Calu3 (cell line): ENCODE measurements at regions not wholly inside any gene's neighbourhood (a gene's known extent, or its start where the extent isn't known, plus 50 kb on each side); places are given as distances from the start of the nearest gene placed in this dataset.

Experiments used
- BruUV-seq: library from RNA; stranded (reverse); fragments of 400-500 nt; replicated peaks from 2 replicates; lab custom pipeline; 2021; lab: Mats Ljungman, UMichigan
- CTCF ChIA-PET: fragments of 300-600 bp; sonication (Branson Sonifier 250); formaldehyde crosslinking; loops from one replicate; lab custom pipeline; 2022; ENCODE audit warnings: antibody characterized with exemption; lab: Charles Lee
- DNase-seq: peaks from one replicate; pipeline ENCODE4 v3.0.0; 2022
- H3K27ac Mint-ChIP-seq: one replicate; pipeline ENCODE4 v1.8.0; 2022; ENCODE audit warnings: mixed read lengths; ENCODE audit not compliant: unreplicated experiment
- H3K27me3 Mint-ChIP-seq: one replicate; pipeline ENCODE4 v1.8.0; 2022; ENCODE audit warnings: mixed read lengths; ENCODE audit not compliant: unreplicated experiment
- H3K36me3 Mint-ChIP-seq: one replicate; pipeline ENCODE4 v1.8.0; 2022; ENCODE audit warnings: mild to moderate bottlenecking, moderate library complexity, mixed read lengths; ENCODE audit not compliant: insufficient read depth, unreplicated experiment
- H3K4me1 Mint-ChIP-seq: one replicate; pipeline ENCODE4 v1.8.0; 2022; ENCODE audit warnings: mild to moderate bottlenecking, low read depth, mixed read lengths; ENCODE audit not compliant: unreplicated experiment
- H3K4me3 Mint-ChIP-seq: one replicate; pipeline ENCODE4 v1.8.0; 2022; ENCODE audit warnings: mild to moderate bottlenecking, low read depth, moderate library complexity, mixed read lengths; ENCODE audit not compliant: unreplicated experiment
- H3K9me3 Mint-ChIP-seq: one replicate; pipeline ENCODE4 v1.8.0; 2022; ENCODE audit warnings: low read depth, mixed read lengths; ENCODE audit not compliant: unreplicated experiment
- intact Hi-C: fragments of 100-400 bp; cut with micrococcal nuclease; formaldehyde crosslinking; loops from one replicate; pipeline ENCODE4 v1.10.0; 2022; ENCODE audit not compliant: unreplicated experiment
- TF ChIP-seq, protein P1 (sequence below): fragments of 200-600 bp; IDR thresholded peaks from one replicate; pipeline ENCODE4 v1.8.0; 2022; ENCODE audit warnings: antibody characterized with exemption; ENCODE audit not compliant: unreplicated experiment

DNA sequence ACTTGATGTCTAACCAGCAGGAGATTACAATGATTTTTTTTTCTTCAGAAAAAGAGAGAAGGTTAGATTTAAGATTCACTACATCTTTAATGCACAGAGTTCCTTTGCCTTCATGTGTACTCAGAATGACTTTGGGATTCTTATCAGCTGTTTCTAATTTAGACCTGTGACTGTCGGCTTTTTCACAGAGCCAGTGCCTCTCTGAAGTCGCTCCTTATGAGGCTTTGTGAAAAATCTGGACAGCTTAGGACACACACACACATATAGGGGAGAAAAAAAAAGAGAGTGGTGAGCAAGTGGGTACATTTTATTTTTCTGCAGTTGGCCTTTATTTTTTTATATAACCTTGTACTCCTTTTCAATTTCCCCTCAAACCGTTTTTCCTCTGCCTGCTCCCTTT lies 893.1 kb upstream of the CELF4 start:
- DNase-seq, result no peak
- intact Hi-C loops, result no loop called here
- H3K4me1 Mint-ChIP-seq, result no peaks in the 10 kb centered on the region
- no TSS peak for BruUV-seq
- no peak overlapping the region for H3K27ac Mint-ChIP-seq
- peaks cover 4% of the 10 kb centered on the region for H3K9me3 Mint-ChIP-seq
- H3K36me3 Mint-ChIP-seq, result no peaks in the 10 kb centered on the region
- CTCF ChIA-PET, result interaction anchor here (0.7 kb wide), 1 partner anchor 32 kb away, joined by 3 read pairs; no protein-coding TSS in a partner anchor
- peaks cover 15% of the 10 kb centered on the region for H3K27me3 Mint-ChIP-seq
- TF ChIP-seq, protein P1, sequence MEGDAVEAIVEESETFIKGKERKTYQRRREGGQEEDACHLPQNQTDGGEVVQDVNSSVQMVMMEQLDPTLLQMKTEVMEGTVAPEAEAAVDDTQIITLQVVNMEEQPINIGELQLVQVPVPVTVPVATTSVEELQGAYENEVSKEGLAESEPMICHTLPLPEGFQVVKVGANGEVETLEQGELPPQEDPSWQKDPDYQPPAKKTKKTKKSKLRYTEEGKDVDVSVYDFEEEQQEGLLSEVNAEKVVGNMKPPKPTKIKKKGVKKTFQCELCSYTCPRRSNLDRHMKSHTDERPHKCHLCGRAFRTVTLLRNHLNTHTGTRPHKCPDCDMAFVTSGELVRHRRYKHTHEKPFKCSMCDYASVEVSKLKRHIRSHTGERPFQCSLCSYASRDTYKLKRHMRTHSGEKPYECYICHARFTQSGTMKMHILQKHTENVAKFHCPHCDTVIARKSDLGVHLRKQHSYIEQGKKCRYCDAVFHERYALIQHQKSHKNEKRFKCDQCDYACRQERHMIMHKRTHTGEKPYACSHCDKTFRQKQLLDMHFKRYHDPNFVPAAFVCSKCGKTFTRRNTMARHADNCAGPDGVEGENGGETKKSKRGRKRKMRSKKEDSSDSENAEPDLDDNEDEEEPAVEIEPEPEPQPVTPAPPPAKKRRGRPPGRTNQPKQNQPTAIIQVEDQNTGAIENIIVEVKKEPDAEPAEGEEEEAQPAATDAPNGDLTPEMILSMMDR, result no peak
- no peak overlapping the region for H3K4me3 Mint-ChIP-seq

DNA sequence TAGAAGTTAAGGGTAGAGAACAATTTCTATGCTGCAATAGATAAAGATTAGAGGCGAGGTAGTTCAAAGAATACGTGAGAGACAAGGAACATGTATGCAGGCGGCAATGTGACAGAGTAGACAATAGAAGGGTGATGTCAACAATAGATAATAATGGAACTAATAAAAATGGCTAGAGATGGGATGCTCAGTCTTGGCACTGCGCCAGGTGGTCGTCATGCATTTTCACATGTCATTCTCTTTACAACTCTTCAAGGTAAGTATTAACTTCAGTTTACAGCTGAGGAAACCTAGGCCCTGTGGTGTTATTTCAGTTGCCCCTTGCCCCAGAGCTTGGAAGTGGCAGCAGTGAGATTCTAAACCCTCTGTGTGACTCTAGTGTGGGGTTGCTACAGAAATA lies 890.7 kb upstream of the CELF4 start:
- Mint-ChIP-seq H3K27ac (no peak overlapping the region), H3K27me3 (peaks cover 15% of the 10 kb centered on the region), H3K9me3 (peaks cover 2% of the 10 kb centered on the region), H3K4me3 (no peak overlapping the region), H3K36me3 (no peaks in the 10 kb centered on the region), H3K4me1 (no peaks in the 10 kb centered on the region)
- TF ChIP-seq, protein P1, result no peak
- intact Hi-C loops, result no loop called here
- DNase-seq, result no peak
- no TSS peak for BruUV-seq
- CTCF ChIA-PET, result interaction anchor here (0.7 kb wide), 1 partner anchor 19 kb away, joined by 4 read pairs; no protein-coding TSS in a partner anchor

DNA sequence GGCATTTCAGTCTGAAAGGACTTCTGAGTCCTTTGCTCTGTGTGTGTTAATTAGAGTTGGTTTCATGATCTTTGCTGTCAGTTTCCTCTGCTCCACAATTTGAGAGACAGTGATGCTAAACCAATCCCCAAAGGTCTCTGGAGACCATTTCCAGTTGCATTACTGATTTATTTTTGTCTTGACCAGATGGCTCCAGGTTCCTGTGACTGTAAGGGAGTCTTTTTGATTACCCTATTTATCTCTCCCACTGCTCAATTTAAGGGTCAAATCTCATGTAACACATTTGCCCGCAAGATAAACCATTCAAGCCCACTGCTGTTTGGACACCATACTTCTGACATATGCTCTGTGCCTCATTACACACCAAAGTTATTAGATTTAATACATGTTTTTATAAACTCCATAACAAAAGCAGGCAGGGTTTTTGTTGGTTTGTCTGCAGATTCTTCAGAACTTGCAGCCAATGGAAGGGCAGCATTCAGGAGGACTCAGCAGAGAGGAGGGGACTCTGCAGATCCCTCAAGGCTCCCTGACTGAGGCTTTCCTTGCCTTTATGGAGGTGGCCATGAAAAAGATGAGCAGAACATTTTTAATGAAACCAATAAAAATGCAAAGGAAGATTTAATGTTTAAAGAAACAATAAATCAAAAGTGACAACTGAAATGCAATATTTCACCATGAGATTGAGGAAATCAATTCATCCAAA lies 889.3 kb upstream of the CELF4 start:
- intact Hi-C loops, result no loop called here

DNA sequence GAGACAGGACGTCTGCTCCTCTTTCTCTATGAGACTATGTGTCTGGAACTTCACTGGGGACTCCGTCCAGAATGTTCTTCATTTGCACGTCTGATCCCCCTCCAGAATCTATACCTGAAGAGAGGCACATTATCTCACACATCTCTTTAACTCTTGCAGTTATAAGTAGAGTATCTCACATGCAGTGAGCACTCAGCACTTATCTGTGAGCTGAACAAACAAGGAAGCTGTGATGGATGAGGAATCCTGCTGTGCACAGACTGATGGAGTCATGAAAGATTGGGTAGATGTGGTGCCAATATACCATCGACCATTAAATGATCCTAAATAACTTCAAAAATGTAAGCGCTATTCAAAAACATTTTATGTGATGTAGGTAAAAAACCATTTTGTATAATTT lies 888.3 kb upstream of the CELF4 start:
- no peaks in the 10 kb centered on the region for H3K36me3 Mint-ChIP-seq
- no peaks in the 10 kb centered on the region for H3K4me1 Mint-ChIP-seq
- peaks cover 11% of the 10 kb centered on the region for H3K27me3 Mint-ChIP-seq
- no peak overlapping the region for H3K27ac Mint-ChIP-seq
- CTCF ChIA-PET, result no interaction called here
- no peak overlapping the region for H3K4me3 Mint-ChIP-seq
- BruUV-seq, result no TSS peak
- TF ChIP-seq, protein P1, result no peak
- intact Hi-C loops, result no loop called here
- DNase-seq, result no peak
- peaks cover 2% of the 10 kb centered on the region for H3K9me3 Mint-ChIP-seq

More for the DNA sequence above, 889.3 kb upstream of the CELF4 start:
- Mint-ChIP-seq H3K27me3 (peaks cover 15% of the 10 kb centered on the region), H3K4me3 (no peak overlapping the region), H3K36me3 (no peaks in the 10 kb centered on the region), H3K27ac (no peak overlapping the region), H3K4me1 (no peaks in the 10 kb centered on the region), H3K9me3 (peaks cover 2% of the 10 kb centered on the region)
- TF ChIP-seq, protein P1, result no peak
- DNase-seq, result no peak
- BruUV-seq, result no TSS peak
- CTCF ChIA-PET, result interaction anchor here (0.6 kb wide), 1 partner anchor 1176 kb away, joined by 3 read pairs; no protein-coding TSS in a partner anchor
